Midbrain (tissue), 1 donor: ENCODE measurements at regions not wholly inside any gene's neighbourhood (a gene's known extent, or its start where the extent isn't known, plus 50 kb on each side); places are given as distances from the start of the nearest gene placed in this dataset.

Experiments
- DNase-seq: peaks from one replicate; lab custom pipeline; 2025; lab: John Stamatoyannopoulos, UW

DNA sequence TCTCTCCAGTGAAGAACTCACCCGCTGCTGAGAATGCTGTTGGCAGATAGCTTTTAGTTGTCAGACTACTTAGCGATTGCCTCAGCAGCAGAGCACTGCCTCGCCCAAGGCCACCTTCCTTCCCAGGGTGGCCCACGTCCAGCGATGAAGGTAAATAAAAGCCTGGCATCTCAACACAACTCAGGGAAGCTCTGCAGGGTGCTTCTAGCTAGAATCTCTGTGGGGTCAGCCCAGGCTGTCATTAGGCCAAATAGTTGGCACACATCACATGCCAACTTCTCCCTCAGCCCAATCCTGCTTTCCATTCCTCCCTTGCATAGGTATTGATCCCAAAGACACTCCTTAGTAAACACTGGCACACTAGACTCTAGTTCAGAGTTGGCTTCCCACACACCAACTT lies 368.1 kb upstream of the TMTC1 start:
- DNase-seq: no peak

DNA sequence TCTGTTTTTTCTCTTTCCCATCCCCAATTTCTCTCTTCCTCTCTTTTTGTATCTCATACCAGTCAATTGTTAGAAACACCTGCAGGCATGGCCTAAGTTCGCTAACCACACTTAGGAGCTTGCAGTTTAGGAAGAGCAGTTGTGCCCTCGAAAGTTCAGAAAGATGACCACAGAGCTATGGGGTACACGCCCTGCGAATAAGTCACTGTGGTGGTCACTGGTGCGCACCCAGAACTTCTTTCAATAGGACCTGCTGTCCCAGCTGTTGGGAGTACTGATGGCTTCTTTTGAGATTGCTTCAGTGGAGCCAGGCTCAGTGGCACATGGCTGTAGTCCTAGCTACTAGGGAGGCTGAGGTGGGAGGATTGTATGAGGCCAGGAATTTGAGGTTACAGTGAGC lies 362.8 kb upstream of the TMTC1 start:
- no peak for DNase-seq

DNA sequence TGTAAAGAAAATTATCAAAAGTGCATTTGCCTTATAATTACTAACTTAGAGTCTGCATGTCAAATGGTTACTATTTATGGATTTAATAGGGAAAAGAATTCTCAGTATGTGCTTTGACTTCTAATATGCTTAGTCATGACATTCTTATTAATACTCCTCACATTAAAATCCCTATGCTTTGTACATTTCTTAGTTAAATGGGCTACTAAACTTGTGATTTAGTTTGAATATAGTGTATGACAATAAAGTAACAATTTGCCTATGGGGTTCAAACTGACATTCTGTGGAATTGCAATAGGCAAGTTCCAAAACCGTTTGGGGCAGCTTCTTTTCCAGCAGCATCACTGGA lies 361.9 kb upstream of the TMTC1 start:
- no peak for DNase-seq

DNA sequence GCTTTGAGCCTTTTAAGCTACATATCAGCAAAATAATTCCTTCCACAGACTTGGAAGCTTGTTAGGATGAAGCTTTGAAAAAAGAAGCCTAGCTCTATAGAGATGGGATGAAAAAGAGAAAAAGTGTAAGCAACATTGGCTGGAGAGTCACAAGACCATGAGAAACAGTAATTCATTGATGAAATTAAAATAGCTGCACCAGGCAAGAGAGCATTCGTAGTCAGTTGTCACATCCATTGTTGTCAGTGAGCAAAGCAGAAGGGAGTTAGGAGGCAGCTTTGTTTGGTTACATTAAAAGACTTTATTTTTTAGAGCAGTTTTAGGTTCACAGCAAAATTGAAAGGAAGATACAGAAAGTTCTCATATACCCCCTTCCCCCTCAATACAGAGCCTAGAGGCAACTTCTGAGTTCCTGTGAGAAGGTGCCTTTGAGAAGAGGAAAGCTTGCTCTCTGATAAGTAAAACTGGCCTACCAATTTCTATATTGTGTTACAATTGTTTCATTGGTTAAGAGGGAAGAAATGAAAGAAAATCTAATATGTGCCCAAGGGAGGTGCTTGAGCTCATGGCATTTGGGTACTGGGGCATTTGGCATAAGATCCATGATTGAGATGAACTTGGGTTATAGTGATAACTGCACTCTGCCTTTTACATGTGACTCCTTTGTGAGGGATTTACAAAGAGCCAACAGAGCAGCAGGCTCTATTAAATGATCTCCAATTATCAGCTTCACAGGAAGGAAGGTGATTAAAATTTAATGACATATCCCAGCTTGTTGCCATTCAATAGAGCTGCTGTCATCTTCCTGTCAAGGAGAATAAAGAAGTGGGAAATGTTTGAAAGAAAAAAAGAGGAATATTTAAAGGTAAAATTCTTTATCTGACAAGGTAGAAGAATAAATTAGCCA lies 361.3 kb upstream of the TMTC1 start:
- no peak for DNase-seq

DNA sequence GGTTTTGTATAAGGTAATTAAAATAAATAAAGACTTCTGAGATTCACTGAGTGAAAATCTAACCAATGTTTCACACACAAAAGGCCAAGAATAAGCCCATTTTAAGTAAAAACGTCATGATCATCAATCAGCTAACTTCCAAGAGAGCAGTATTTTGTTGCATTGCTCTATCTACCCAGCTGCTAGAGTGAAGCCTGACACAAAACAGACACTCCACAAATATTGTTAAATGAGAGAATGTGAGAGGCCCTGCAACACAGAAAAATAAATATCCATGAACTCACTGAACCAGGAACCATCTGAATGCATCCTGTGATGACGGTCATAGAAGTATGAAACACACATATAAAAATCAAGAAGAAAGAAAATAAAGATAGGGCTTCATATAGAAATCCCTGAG lies 358.6 kb upstream of the TMTC1 start:
- DNase-seq: no peak

DNA sequence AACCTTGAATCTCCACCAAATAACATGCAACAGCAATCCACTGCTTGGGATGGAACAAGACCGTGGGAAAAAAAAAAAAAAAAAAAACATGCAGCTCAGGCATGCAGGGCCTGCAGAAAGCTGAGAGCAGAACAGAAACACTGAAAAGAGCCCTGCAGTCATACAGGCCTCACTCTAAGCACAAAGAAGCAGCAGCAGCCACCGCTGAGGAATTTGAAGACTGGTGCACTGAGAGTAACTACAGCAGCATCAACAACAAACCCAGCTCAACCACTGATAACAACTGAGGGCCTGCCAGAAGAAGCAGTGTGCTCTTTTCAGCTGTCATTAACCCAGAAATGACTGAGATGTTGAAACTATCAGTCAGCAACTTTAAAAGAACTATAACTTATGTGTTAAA lies 354.7 kb upstream of the TMTC1 start:
- no peak for DNase-seq

DNA sequence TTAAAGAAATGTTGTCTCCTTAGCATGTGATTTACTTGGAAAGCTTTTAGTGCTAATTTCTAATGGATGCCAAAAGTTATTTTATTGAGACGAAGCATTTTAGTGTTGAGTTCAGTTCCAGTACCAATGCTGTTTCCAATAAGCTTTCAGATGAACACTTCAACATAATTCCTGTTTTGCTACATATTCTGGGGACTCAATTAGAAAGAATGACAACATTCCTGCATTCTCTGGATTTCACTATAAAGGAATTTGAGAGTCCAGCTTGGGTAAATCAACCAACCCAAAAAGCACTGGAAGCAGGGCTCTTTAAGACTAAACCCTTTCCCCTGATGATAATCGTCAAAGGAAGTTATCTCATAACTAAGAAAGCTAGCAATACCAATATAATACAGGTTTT lies 353.0 kb upstream of the TMTC1 start:
- no peak for DNase-seq

DNA sequence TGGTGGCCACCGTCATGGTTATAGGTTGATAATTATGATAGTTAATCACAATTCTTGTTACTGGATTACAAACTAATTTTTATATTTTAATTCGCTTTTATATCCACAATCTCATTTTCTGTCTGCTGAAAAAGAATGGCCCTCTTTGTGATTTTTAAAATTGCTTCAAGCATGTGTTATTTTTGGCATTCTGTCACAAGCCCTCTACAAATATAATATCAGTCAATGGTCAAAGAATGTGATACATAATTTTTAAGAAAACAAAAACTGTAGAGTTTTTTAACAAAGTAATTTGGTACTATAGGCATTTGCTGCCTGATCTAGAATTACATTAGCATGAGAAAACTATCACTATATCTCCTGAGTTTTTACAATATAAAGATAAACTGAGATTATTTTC lies 352.0 kb upstream of the TMTC1 start:
- no peak for DNase-seq

DNA sequence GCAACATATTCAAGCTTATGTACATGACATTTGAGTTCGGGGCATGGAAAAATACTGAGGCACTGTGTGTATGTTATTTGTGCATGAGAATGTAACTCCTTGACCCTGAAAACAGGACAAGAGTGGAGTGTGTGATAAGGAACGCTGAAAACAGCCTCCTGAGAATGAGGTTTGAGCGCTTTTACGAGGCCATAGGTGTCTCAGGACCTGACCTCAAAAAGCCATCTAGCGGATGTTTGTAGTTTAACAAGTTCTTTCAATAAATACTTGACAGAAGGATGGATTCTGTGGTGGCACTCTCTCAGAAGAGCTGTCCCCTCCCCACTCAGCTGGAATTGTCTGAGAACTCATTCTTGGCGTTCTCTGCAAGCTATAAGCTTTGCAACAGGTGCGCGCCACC lies 350.5 kb upstream of the TMTC1 start:
- no peak for DNase-seq

DNA sequence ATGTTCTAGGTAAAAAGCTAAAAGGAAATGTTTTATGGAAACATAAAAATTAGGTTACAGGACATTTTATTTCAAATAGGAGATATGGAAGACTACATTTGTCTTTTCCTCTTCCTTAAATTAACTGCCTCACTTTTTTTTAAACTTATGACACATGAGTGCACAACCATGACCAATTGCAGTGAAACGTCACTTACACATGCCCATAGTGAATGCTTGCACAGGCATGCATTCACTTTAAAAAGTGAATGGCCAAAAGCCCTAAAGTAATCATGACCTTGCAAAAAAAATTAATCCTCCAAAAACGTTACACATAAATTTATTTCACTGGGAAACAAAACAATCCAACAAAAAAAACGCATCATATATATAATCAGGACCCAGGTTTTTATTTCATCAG lies 343.2 kb upstream of the TMTC1 start:
- no peak for DNase-seq

DNA sequence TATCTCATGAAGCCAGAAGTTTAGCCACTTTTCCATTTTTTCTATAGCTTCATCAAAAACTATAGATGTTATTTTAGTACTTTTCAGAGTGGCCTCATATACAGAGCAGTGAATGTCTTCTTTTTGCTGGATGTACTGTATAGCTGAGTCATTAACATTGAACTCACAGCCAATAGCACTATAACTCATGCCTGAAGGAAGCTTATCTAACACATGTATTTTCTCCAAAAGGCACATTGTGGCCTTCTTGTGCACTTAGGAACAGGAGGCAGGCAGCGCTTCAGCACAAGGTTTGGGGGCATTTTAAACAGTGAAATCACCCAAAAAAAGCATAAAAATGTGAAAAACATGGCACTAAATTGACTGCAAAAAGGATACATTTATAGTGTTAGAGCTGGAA lies 336.8 kb upstream of the TMTC1 start:
- DNase-seq: no peak

DNA sequence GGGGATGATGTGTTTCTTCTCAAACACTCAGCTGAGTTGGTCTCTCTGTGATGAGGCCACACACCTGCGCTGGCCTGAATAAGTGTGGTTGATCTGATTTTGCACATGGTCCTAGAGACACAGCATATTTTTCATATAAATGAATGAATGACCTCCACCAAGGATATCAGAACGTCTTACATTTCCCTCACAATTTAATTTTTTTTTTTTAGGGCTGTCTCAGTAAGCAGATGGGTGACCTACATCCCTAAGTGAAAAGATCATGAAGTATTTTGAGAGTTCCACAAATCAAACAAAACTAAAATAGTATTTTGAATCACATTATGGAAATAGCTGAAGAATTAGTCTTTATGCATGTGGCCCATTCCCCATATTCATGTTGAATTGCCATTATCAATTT lies 333.7 kb upstream of the TMTC1 start:
- no peak for DNase-seq

DNA sequence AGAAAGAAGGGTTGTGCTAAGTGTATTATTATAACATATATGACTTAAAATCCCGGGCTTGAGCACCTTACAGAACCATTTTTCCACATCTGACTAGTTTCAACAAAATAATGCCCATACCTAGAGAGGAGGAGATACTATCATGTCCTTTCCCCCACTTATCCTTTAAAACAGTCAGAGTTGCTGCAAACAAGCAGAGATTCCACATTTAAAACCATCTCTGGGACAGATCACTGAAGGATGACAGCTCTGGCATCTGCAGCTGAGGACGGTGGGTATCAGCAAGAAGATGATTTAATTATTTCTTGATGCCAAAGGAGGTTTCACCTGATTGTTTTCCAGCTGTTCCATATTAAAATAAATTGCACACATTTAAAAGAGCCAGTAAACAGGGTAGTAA lies 328.0 kb upstream of the TMTC1 start:
- no peak for DNase-seq

DNA sequence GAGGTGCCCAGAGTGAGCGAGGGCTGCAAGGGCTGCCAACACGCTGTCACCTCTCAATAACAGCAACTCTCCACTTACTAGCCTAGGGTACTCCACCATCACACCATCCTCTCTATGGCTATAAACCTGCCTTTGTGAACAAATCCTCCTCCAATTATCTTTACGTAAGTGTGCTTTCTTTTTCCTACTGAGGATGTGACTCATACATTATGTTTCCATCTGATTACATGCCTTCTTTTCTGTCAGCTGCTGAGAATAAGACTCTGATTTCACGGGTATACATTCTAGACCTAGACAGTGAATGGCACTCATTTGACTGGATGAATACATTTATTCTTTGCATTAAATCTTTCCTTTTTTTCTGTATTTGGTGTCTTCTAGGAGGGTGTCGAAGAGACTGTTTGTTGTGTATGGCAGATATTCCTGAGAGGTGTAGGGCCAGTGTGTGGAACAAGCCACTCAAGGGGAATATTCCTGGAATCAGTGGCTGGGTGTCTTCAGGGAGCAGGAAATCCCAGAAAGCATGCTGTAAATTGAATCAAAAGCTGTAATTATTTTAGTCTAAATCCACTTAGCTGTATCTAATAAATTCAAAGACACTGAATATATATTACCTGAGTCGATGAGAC lies 327.3 kb upstream of the TMTC1 start:
- DNase-seq: no peak

DNA sequence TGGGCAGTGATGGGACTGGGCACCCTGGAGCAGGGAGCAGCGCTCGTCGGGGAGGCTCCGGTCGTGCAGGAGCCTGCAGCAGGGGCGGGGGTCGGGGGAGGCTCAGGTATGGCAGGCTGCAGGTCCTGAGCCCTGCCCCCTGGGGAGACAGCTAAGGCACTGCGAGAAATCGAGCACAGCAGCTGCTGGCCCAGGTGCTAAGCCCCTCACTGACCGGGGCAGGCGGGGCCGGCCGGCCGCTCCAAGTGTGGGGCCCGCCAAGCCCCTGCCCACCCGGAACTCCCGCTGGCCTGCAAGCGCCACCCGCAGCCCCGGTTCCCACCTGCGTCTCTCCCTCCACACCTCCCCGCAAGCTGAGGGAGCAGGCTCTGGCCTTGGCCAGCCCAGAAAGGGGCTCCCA lies 326.8 kb upstream of the TMTC1 start:
- no peak for DNase-seq

DNA sequence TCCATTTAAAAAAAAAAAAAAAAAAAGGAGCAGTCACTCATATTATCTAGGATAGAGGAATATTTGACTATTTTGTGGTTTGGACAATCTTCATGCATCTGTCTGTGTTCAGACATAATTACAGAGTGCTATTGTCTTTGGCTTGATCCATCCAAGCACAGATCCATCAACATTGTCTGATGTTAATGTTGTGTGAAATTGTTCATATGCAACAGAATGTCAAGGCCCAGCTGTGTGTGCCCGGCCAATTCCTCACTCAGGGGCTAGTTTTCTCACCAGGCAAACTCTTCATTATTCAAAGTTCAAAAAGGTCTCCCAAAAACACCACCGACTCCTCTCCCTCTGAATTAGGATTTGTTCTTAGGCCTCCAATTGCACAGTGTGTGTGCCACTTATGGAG lies 324.9 kb upstream of the TMTC1 start:
- no peak for DNase-seq

DNA sequence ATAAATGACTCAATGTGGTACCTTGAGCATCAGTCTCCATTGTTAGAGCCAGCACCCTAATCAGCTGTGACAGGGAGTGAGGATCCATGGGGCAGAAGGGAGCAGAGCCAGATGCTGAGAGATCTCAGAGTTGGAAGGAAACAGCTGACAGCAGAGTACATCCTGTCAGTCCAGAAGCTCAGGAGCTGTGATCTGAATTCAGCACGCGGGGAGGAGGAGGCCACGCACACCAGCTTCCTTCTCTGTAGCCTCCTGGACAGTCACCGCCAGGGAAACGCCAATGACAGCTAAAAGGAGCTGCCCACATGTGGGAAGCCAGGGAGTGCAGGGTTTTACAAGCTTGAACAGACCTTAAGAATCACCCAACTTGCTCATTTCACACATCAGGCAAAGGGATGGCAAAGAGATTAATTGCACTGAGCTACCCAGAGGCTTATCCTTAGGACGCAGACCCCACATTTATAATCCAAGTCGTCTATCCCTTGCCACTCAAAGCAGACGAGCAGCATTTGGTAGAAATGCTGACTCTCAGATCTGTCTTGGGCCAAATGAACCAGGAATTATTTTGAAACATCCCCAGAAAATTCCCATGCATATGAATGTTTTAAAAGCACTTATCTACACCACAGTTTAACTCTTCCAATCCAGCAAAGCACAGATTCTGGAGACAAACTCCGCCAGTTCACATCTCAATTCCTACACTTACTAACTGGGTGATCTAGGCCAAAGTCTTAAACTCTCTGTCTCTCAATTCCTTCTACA lies 322.6 kb upstream of the TMTC1 start:
- no peak for DNase-seq

DNA sequence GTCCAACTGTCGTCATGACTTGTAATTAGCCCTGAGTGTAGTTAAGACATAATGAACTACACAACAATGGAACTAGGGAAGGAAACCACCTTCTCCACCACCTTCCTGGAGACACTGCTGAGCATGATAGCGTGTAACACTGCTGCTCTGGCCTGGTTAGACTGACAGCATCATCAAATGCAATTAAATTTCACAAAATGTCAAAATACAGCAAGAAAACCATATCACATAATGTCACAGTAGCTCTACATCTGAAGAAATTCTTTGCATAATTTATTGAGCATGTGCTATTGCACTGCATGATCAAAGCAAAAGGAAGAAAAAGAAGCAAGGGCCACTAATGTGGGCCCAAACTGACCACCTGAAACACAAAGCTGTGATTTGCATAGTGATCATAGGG lies 321.8 kb upstream of the TMTC1 start:
- DNase-seq: no peak

DNA sequence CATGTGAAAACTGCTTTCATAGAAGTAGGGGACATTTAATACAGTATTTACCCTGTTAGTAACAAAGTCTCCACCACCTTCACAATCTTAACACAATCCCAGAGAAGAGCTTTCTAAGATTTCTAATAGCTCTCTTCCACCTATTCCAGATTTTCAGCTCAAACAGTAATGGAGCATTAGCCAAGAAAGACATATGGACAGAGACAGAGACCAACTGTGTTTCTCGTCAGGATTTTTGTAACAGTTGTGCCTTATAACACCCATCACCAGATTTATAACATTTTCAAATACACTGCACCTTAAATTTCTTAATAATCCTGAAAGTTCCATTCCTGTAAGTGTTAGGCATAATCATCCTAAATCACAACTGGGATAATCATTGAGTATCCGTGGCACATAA lies 321.2 kb upstream of the TMTC1 start:
- no peak for DNase-seq

DNA sequence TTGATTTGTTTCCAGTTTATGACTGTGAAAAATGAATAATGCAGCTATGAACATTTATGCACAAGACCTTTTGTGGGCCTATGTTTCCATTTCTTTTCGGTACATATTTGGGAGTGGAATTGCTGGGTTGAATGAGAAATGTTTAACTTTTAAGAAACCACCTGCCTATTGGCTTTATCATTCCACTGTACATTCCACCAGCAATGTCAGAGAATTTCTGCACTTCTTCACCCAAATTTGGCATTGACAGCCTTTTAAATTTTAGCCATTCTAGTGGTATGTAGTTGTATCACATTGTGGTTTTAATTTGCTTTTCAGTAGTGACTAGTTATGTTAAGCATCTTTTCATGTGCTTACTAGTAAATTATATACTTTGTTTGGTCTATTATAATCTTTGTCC lies 317.0 kb upstream of the TMTC1 start:
- no peak for DNase-seq

DNA sequence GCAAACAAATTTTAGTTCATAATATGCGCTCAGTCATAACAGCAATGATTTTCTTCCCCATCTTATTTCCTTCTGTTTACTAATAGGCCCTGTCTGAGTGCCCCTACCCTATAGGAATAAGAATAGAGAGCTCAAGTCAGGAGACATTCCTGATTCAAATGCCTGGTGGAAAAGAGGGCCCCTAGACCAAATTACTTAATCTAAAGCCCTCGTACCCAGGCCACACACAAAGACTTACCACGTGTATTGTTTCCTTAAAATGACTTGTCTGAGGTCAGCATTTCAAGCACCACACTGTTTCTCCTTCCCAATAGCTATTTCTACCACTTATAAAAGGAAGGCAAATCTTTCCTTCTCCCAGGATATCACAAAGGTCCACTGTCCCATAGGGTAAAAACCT lies 314.9 kb upstream of the TMTC1 start:
- DNase-seq: no peak

DNA sequence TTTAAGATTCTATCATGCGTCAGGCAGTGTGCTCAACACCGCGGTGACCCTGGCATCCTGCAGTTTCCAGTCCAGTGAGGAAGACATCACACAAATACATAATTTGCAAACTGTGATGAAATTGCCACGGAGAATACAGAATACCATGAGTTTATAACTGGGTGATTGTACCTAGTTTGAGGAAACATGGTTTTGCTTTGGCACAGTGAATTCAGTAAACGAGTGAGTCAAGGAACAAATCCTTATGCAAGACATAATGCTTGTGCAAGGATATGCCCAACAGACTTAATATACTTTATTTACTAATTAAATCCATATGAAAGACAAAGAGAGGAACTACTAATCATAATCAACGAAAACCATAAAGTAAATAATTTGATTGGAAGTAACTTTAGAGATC lies 311.8 kb upstream of the TMTC1 start:
- DNase-seq: no peak

DNA sequence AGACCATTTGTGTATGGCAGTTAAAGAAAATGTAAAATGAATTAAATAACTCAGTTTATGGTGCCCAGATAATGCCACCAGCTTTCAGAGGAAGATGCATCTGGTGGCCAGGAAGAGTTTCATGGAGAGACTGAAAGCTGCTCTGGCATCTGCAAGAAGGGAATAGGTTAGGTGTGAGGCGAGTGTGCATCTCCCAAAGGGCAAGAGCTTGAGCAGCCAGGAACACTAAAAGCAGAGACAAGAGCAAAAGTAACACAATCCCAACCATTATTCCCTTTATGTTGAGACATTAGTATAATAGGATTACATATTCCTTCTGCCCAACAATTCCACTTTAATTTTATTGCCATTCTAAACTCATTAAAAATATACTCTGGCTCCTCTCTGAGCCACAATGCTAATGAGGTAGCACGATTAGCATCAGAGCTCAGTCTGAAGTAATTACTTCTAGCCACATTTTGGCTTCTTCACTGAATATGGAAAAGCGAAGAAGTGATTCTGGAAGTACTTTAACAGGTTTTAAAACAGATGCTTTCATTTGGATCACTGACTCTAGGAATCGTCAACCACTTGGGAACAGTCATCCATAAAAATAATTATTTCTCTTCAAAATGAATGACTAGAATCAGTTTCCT lies 309.4 kb upstream of the TMTC1 start:
- no peak for DNase-seq
